ENCODE measurements at regions not wholly inside any gene's neighbourhood (a gene's known extent, or its start where the extent isn't known, plus 50 kb on each side); places are given as distances from the start of the nearest gene placed in this dataset.
"Not testable (repeated sequence)": the region's sequence is repeated elsewhere in the genome, so short reads cannot be mapped to it uniquely, and the experiment has no call there.

DNA sequence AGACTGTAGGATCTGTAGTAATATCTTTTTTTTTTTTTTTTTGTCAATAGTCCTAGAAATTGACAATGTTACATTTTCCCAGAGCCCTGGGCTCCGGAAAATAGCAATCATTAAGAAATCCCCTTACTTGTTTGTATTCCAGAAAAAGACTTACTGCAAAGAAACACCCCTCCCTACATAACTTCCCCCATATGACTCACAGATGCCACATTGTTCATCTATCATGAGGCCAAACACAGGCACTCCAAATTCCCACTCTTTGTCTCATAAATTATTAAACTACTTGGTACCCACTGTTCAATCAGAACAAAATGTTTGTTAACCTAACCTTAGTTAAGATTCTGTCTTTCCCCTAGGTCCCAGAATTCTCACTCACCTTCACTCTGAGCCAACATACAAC is 53.5 kb downstream of the TEX51 start:
- DNase-seq (ENCODE audit: low spot score), result no peak

- DNase-seq (ENCODE audit: low spot score), result no peak
These were observed 54.8 kb downstream of the TEX51 start for GRCh38 chr2:126953483-126953882.

DNA sequence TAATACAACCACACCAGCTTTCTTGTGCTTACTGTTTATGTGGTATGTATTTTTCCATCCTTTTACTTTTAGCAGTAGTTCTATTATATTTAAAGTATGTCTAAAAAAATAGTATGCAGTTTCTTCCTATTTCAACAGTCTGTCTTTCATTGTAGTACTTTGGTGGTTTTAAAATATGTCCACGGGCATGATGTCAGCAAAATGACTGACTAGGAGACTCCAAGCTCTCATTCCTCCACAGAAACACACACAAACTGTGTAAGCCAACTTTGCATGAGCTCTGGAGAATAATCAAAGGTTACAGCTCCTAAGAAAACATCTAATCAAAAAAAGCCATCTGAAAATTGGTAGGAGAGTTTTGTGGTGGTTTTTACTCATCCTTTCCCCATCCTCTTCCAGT is 56.1 kb downstream of the TEX51 start:
- DNase-seq (ENCODE audit: low spot score), result no peak

- DNase-seq (ENCODE audit: low spot score), result not testable (repeated sequence)
These were observed 58.1 kb downstream of the TEX51 start for GRCh38 chr2:126956773-126957172.

DNA sequence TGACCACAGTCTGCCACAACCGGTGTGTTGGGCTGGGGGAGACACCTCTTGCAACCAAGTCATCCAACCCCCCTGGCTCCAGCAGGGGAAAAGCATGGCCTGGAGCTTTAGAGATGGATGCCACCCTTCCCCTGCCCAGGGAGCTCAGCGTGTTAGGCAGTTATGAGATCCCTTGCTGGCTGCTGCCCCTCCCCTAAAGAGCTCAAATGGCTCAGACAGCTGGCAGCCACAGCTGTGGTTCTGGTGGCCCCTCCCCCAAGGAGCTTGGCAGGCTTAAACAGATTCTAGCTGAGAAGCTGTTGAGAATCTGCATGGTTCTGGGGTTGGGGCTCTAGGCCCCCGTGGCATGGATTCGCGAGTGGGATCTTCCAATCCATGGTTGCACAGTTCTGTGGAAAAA is 64.7 kb downstream of the TEX51 start:
- DNase-seq (ENCODE audit: low spot score), result no peak

- DNase-seq (ENCODE audit: low spot score), result no peak
These were observed 67.9 kb downstream of the TEX51 start for GRCh38 chr2:126966601-126967000.

DNA sequence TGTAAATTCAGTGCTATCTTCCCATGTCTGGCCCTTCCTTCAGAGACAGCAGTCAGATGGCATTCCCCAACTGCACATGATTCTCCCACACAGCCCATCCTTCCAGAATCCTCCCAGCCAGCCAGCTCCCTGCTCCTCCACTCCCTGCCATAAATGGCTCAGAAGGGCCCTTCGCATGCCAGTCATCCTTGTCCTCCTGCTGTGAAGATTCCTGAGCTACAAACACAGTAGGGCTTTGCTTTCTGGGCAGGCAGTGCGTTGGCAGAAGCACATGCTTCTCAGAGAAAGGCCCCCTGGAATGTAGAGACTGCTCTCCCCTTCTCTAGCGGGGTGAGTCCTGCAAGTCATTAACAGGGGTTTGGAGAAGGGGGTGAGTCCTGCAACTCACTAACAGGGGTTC is 71.9 kb downstream of the TEX51 start:
- DNase-seq (ENCODE audit: low spot score), result no peak

- DNase-seq (ENCODE audit: low spot score), result no peak
These were observed 72.4 kb downstream of the TEX51 start for GRCh38 chr2:126971162-126971480.

GRCh38 chr2:126971481-126972278 is 73.0 kb downstream of the TEX51 start:
- DNase-seq (ENCODE audit: low spot score), result peak; percentile 40

GRCh38 chr2:126972279-126972626 is 73.6 kb downstream of the TEX51 start:
- no peak for DNase-seq (ENCODE audit: low spot score)

DNA sequence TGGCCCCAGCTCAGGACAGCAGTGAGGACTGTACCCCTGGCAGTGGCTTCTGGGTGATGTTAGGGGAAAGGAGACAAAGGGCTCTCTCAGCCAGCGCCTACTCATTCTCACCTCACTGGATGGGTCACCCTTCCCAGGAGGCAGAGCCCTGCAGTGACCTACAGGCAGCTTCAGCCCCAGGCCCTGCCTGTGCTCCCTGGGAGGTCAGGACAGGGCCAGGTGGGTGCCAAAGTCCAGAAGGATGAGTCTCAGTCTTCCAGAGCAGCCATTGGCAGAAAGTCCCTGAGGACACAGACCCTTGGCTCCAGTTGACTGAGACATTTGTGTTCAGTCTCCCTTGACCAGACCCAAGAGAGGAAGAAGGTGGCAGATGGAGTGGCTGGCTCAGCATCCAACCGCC is 75.1 kb downstream of the TEX51 start:
- no peak for DNase-seq (ENCODE audit: low spot score)

- DNase-seq (ENCODE audit: low spot score), result no peak
These were observed 77.3 kb downstream of the TEX51 start for GRCh38 chr2:126975671-126976655.

- DNase-seq (ENCODE audit: low spot score), result no peak
These were observed 78.1 kb downstream of the TEX51 start for GRCh38 chr2:126976721-126977328.

GRCh38 chr2:126978333-126978732 is 79.6 kb downstream of the TEX51 start:
- no peak for DNase-seq (ENCODE audit: low spot score)

DNA sequence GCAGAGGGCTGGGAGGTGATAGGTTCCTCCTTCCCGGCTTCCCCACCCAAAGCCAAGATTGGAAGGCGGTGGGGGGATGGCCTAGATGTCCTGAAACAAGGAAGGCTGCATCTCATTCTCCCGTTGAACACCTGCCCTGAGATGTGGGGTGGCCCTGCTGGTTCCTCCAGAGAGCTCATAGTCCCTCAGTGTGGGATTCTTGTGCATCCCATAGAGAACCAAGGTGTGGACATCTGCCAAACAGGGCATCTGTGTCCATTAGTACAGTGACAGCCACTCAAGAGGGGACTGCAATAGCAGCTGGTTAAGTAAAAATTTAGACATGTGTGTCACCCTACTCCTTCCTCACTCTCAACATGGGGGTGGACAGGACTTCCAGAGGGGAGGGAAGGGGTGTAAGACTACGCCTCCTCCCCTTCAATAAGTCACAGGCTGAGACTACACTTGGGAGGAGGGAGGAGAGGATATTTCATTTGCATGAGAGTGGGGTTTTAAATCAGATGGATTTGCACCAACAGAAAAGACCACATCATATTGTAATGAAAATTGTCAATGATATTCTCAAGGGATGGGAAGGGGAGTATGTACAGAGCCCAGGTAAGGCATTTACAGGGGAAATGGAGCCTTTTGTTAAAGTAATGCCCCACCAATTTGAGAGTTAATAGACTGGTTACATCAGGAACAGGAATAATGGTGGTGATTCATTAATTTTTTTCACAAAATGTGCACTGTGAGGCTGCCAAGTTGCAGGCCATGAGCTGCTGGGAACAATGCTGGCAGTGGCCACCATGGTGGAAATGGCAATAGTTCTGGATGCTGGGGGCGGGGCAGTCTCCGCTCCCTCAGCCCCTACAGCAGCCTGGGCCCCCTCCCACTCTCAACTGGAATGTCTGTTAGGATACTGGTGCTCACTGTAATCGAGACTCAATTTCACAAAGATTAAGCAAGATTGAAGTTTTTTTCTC is 80.6 kb downstream of the TEX51 start:
- no peak for DNase-seq (ENCODE audit: low spot score)

DNA sequence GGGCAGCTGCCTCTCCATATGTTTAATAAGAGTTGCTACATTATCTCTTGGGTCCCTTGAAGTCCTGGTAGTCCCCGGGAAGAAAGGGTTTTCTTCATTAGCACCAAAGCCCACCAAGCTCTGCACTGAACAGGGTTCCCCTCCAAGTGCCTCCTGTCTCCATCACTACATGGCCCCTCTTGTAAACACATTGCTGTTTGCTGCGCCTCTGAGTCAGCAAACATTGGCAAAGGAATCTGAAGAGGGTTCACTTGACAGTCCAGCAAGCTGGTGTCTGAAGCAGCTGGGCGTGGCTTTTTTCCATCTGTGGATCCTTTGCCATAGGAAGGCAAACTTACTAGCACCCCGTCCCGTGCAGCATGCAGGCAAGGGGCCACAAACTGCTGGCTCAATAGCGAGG is 82.8 kb downstream of the TEX51 start:
- no peak for DNase-seq (ENCODE audit: low spot score)

GRCh38 chr2:126982935-126983334 is 84.2 kb downstream of the TEX51 start:
- no peak for DNase-seq (ENCODE audit: low spot score)

GRCh38 chr2:126986631-126987187 is 88.0 kb downstream of the TEX51 start:
- no peak for DNase-seq (ENCODE audit: low spot score)

DNA sequence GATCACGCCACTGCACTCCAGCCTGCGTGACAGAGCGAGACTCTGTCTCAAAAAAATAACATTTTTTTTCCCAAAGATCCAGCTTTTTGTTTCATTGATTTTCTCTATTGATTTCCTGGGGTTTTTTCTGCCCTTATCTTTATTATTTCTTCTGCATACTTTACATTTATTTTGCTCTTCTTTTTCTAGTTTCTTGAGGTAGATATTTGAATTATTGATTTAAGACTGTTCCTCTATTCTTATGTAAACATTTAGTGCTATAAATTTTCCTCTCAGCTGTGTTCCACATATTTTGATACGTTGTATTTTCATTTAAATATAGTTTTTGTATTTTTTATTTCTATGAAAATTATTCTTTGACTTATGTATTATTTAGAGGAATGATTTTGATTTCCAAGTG is 89.8 kb downstream of the TEX51 start:
- no peak for DNase-seq (ENCODE audit: low spot score)

GRCh38 chr2:126989064-126989463 is 90.4 kb downstream of the TEX51 start:
- not testable (repeated sequence) for DNase-seq (ENCODE audit: low spot score)

GRCh38 chr2:126990200-126990599 is 91.5 kb downstream of the TEX51 start:
- no peak for DNase-seq (ENCODE audit: low spot score)
